Activated CD4-positive, alpha-beta memory T cell treated with anti-CD3 and anti-CD28 coated beads, Interleukin-2, amount 10 ng/mL, durations not matched to agents 7 days and 5 days (primary cell): ENCODE measurements at regions not wholly inside any gene's neighbourhood (a gene's known extent, or its start where the extent isn't known, plus 50 kb on each side); places are given as distances from the start of the nearest gene placed in this dataset.
"Not testable (repeated sequence)": the region's sequence is repeated elsewhere in the genome, so short reads cannot be mapped to it uniquely, and the experiment has no call there.

Source experiments
- CTCF ChIA-PET: fragments of 350-600 bp; sonication (Branson Sonifier 250); formaldehyde crosslinking; loops from one replicate; lab custom pipeline; 2021; ENCODE audit warnings: antibody characterized with exemption, inconsistent platforms; lab: Charles Lee
- POLR2A ChIA-PET: fragments of 350-600 bp; sonication (Branson Sonifier 250); formaldehyde crosslinking; loops from one replicate; lab custom pipeline; 2021; ENCODE audit warnings: antibody characterized with exemption; lab: Charles Lee
- DNase-seq: peaks from one replicate; pipeline ENCODE4 v3.0.0-alpha.2; 2020
- H3K27ac Mint-ChIP-seq: one replicate; pipeline ENCODE4 v1.8.0; 2021; ENCODE audit warnings: mild to moderate bottlenecking, mixed read lengths
- H3K27me3 Mint-ChIP-seq: one replicate; pipeline ENCODE4 v1.8.0; 2021; ENCODE audit warnings: mixed read lengths
- H3K36me3 Mint-ChIP-seq: one replicate; pipeline ENCODE4 v1.8.0; 2021; ENCODE audit warnings: low read depth, mixed read lengths
- H3K4me1 Mint-ChIP-seq: one replicate; pipeline ENCODE4 v1.8.0; 2021; ENCODE audit warnings: mixed read lengths
- H3K4me3 Mint-ChIP-seq: one replicate; pipeline ENCODE4 v1.8.0; 2021; ENCODE audit warnings: mild to moderate bottlenecking, mixed read lengths
- H3K9me3 Mint-ChIP-seq: one replicate; pipeline ENCODE4 v1.8.0; 2021; ENCODE audit warnings: mixed read lengths

GRCh38 chr10:123275136-123275564 is 120.9 kb downstream of the BUB3 start:
- POLR2A ChIA-PET: interaction anchor here (0.8 kb wide), 1 partner anchor 114 kb away, joined by 3 read pairs; no protein-coding TSS in a partner anchor

GRCh38 chr10:123278445-123278844 is 124.2 kb downstream of the BUB3 start:
- peaks cover 8% of the 10 kb centered on the region for H3K27me3 Mint-ChIP-seq
- peaks cover 3% of the 10 kb centered on the region for H3K36me3 Mint-ChIP-seq
- no peak overlapping the region for H3K4me3 Mint-ChIP-seq
- H3K9me3 Mint-ChIP-seq: no peaks in the 10 kb centered on the region
- H3K27ac Mint-ChIP-seq: no peak overlapping the region
- ChIA-PET POLR2A (no interaction called here), CTCF (no interaction called here)
- no peaks in the 10 kb centered on the region for H3K4me1 Mint-ChIP-seq
- no peak for DNase-seq

More at GRCh38 chr10:123275136-123275564, 120.9 kb downstream of the BUB3 start:
- CTCF ChIA-PET: no interaction called here
- H3K4me1 Mint-ChIP-seq: no peaks in the 10 kb centered on the region
- peaks cover 10% of the 10 kb centered on the region for H3K27me3 Mint-ChIP-seq
- peaks cover 3% of the 10 kb centered on the region for H3K36me3 Mint-ChIP-seq
- no peaks in the 10 kb centered on the region for H3K9me3 Mint-ChIP-seq
- DNase-seq: no peak
- H3K27ac Mint-ChIP-seq: no peak overlapping the region
- H3K4me3 Mint-ChIP-seq: no peak overlapping the region

- H3K9me3 Mint-ChIP-seq, CTCF ChIA-PET, H3K27me3 Mint-ChIP-seq, POLR2A ChIA-PET, DNase-seq, H3K4me3 Mint-ChIP-seq, H3K36me3 Mint-ChIP-seq, H3K4me1 Mint-ChIP-seq, H3K27ac Mint-ChIP-seq: not testable (repeated sequence)
Observed at GRCh38 chr10:123283371-123283770, 129.2 kb downstream of the BUB3 start.

- Mint-ChIP-seq H3K27ac (no peak overlapping the region), H3K4me3 (no peak overlapping the region), H3K4me1 (peaks cover 3% of the 10 kb centered on the region), H3K27me3 (no peaks in the 10 kb centered on the region), H3K36me3 (no peaks in the 10 kb centered on the region), H3K9me3 (no peaks in the 10 kb centered on the region)
- ChIA-PET CTCF (no interaction called here), POLR2A (no interaction called here)
- no peak for DNase-seq
Observed at GRCh38 chr10:123284022-123284421, 129.8 kb downstream of the BUB3 start.

GRCh38 chr10:123287594-123288247 is 133.5 kb downstream of the BUB3 start:
- Mint-ChIP-seq H3K27ac (no peak overlapping the region), H3K27me3 (no peaks in the 10 kb centered on the region), H3K4me1 (peaks cover 3% of the 10 kb centered on the region), H3K4me3 (no peak overlapping the region), H3K36me3 (no peaks in the 10 kb centered on the region), H3K9me3 (peaks cover 5% of the 10 kb centered on the region)
- CTCF ChIA-PET: no interaction called here
- no peak for DNase-seq
- POLR2A ChIA-PET: no interaction called here

- no peak overlapping the region for H3K27ac Mint-ChIP-seq
- no peaks in the 10 kb centered on the region for H3K36me3 Mint-ChIP-seq
- H3K4me3 Mint-ChIP-seq: no peak overlapping the region
- no peaks in the 10 kb centered on the region for H3K27me3 Mint-ChIP-seq
- no peak for DNase-seq
- ChIA-PET POLR2A (no interaction called here), CTCF (no interaction called here)
- peaks cover 3% of the 10 kb centered on the region for H3K4me1 Mint-ChIP-seq
- H3K9me3 Mint-ChIP-seq: peaks cover 5% of the 10 kb centered on the region
Observed at GRCh38 chr10:123289432-123289831, 135.2 kb downstream of the BUB3 start.

- Mint-ChIP-seq H3K4me3 (no peak overlapping the region), H3K9me3 (peaks cover 11% of the 10 kb centered on the region), H3K36me3 (no peaks in the 10 kb centered on the region), H3K4me1 (no peaks in the 10 kb centered on the region), H3K27me3 (no peaks in the 10 kb centered on the region), H3K27ac (no peak overlapping the region)
- no peak for DNase-seq
- ChIA-PET CTCF (no interaction called here), POLR2A (no interaction called here)
Observed at GRCh38 chr10:123294109-123294508, 139.9 kb downstream of the BUB3 start.

- ChIA-PET POLR2A (no interaction called here), CTCF (no interaction called here)
- no peaks in the 10 kb centered on the region for H3K27me3 Mint-ChIP-seq
- no peaks in the 10 kb centered on the region for H3K36me3 Mint-ChIP-seq
- H3K9me3 Mint-ChIP-seq: peaks cover 10% of the 10 kb centered on the region
- H3K4me1 Mint-ChIP-seq: no peaks in the 10 kb centered on the region
- no peak overlapping the region for H3K4me3 Mint-ChIP-seq
- no peak overlapping the region for H3K27ac Mint-ChIP-seq
- DNase-seq: no peak
Observed at GRCh38 chr10:123294886-123295285, 140.7 kb downstream of the BUB3 start.

GRCh38 chr10:123295644-123296043 is 141.4 kb downstream of the BUB3 start:
- H3K27me3 Mint-ChIP-seq: no peaks in the 10 kb centered on the region
- no peaks in the 10 kb centered on the region for H3K4me1 Mint-ChIP-seq
- H3K27ac Mint-ChIP-seq: no peak overlapping the region
- CTCF ChIA-PET: no interaction called here
- H3K9me3 Mint-ChIP-seq: peaks cover 6% of the 10 kb centered on the region
- no peak for DNase-seq
- POLR2A ChIA-PET: no interaction called here
- H3K4me3 Mint-ChIP-seq: no peak overlapping the region
- H3K36me3 Mint-ChIP-seq: no peaks in the 10 kb centered on the region

- Mint-ChIP-seq H3K9me3 (peaks cover 6% of the 10 kb centered on the region), H3K27ac (no peak overlapping the region), H3K36me3 (no peaks in the 10 kb centered on the region), H3K4me1 (no peaks in the 10 kb centered on the region), H3K4me3 (no peak overlapping the region), H3K27me3 (no peaks in the 10 kb centered on the region)
- ChIA-PET CTCF (no interaction called here), POLR2A (no interaction called here)
- DNase-seq: no peak
Observed at GRCh38 chr10:123297175-123297574, 143.0 kb downstream of the BUB3 start.

- H3K9me3 Mint-ChIP-seq: peaks cover 6% of the 10 kb centered on the region
- CTCF ChIA-PET: no interaction called here
- H3K36me3 Mint-ChIP-seq: no peaks in the 10 kb centered on the region
Observed at GRCh38 chr10:123298583-123298982, 144.4 kb downstream of the BUB3 start.

GRCh38 chr10:123299598-123299997 is 145.4 kb downstream of the BUB3 start:
- H3K4me3 Mint-ChIP-seq: no peak overlapping the region

More at GRCh38 chr10:123298583-123298982, 144.4 kb downstream of the BUB3 start:
- H3K4me3 Mint-ChIP-seq: no peak overlapping the region
- H3K27ac Mint-ChIP-seq: no peak overlapping the region
- H3K4me1 Mint-ChIP-seq: no peaks in the 10 kb centered on the region
- DNase-seq: no peak
- POLR2A ChIA-PET: no interaction called here
- no peaks in the 10 kb centered on the region for H3K27me3 Mint-ChIP-seq

GRCh38 chr10:123301077-123301857 is 147.1 kb downstream of the BUB3 start:
- Mint-ChIP-seq H3K36me3 (no peaks in the 10 kb centered on the region), H3K27me3 (no peaks in the 10 kb centered on the region), H3K4me3 (no peak overlapping the region), H3K4me1 (no peaks in the 10 kb centered on the region), H3K9me3 (no peaks in the 10 kb centered on the region), H3K27ac (no peak overlapping the region)
- ChIA-PET POLR2A (no interaction called here), CTCF (no interaction called here)
- DNase-seq: no peak

More at GRCh38 chr10:123299598-123299997, 145.4 kb downstream of the BUB3 start:
- no peaks in the 10 kb centered on the region for H3K4me1 Mint-ChIP-seq
- no peaks in the 10 kb centered on the region for H3K36me3 Mint-ChIP-seq
- no peaks in the 10 kb centered on the region for H3K27me3 Mint-ChIP-seq
- no peak for DNase-seq
- POLR2A ChIA-PET: no interaction called here
- peaks cover 6% of the 10 kb centered on the region for H3K9me3 Mint-ChIP-seq
- CTCF ChIA-PET: no interaction called here
- H3K27ac Mint-ChIP-seq: no peak overlapping the region
